NCI-H82 treated with DMSO at 0.1 percent for 48 hours (cell line): ENCODE measurements at regions not wholly inside any gene's neighbourhood (a gene's known extent, or its start where the extent isn't known, plus 50 kb on each side); places are given as distances from the start of the nearest gene placed in this dataset.

Experiments used
- DNase-seq: peaks from one replicate; lab custom pipeline; 2025; ENCODE audit not compliant: unreplicated experiment; lab: John Stamatoyannopoulos, UW

GRCh38 chr21:24280596-24280995, 1326.7 kb downstream of the MRPL39 start:
- DNase-seq, result no peak

- no peak for DNase-seq
Measured at GRCh38 chr21:24278711-24279110, 1328.6 kb downstream of the MRPL39 start.

DNA sequence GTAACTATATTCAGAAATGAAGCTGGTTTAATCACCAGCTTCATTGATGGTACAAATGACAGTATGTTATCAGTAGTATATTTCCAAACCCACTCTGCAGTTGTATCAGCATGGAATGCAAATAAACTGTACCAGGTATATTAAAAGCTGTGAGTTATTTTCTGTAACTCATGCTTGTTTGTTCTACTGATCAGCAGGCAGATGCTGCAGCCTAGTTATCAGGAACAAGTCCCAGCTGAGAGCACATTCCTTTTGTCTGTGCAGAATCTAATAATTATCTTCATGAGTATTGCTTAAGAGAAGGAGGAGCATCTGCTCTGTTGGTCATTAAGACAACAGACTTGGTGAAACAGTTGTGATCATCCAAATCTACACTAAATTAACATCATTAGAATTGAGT, 1331.1 kb downstream of the MRPL39 start:
- no peak for DNase-seq

DNA sequence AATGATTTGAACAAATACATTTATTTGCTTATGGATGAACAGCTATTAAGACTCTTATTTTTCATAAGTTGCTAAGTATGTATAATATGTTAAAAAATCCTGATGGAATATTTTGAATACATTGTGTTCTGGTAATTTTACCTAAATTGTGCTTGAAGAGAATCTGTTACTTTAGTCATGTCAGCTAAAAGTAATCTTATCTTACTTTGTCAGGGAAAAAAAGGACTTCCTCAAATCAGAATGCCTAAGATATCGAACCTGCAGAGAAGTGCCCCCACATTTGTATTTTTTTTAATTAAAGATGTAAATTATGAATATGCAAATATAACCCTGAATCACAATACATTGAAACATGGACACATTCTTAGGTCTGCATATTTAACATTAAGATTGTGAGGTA, 1331.7 kb downstream of the MRPL39 start:
- DNase-seq, result no peak

- DNase-seq, result no peak
Measured at GRCh38 chr21:24272521-24272938, 1334.8 kb downstream of the MRPL39 start.

DNA sequence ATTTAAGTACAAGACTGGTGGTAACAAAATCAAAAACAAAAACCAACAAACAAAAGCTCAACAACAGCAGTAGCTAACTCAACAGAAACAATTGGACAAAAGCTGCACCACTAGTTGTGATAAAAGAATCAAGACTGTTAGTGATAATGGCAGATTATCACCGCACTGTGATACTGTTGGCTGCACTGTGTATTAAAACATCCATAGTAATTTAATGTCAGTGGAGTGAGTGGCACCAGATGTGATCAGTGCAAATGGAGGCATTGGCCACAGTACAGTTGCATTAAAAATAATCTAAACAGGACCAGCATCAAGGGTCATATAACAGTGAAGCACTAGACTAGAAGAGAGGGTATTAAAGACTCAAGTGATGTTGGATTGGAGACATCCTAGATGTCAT, 1341.3 kb downstream of the MRPL39 start:
- DNase-seq, result no peak

DNA sequence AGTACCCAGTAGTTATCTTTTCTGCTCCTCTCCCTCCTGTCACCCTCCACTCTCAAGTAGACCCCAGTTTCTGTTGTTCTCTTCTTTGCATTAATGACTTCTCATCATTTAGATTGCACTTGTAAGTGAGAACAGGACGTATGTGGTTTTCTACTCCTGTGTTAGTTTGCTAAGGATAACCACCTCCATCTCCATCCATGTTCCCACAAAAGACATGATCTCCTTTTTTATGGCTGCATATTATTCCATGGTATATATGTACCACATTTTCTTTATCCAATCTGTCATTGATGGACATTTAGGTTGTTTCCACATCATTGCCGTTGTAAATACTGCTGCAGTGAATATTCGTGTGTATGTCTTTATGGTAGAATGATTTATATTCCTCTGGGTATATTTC, 1346.5 kb downstream of the MRPL39 start:
- no peak for DNase-seq

GRCh38 chr21:24259241-24259640, 1348.0 kb downstream of the MRPL39 start:
- DNase-seq, result no peak

DNA sequence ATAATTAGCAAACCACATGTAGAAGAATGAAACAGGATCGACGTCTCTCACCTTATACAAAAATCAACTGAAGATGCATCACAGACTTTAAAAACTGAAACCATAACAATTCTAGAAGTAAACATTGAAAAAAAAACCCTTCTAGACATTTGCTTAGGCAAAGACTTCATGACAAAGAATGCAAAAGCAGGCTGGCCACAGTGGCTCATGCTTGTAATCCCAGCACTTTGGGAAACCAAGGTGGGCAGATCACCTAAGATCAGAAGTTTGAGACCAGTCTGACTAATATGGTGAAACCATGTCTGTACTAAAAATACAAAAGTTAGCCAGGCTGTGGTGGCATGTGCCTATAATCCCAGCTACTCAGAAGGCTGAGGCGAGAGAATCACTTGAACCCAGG, 1351.7 kb downstream of the MRPL39 start:
- no peak for DNase-seq

DNA sequence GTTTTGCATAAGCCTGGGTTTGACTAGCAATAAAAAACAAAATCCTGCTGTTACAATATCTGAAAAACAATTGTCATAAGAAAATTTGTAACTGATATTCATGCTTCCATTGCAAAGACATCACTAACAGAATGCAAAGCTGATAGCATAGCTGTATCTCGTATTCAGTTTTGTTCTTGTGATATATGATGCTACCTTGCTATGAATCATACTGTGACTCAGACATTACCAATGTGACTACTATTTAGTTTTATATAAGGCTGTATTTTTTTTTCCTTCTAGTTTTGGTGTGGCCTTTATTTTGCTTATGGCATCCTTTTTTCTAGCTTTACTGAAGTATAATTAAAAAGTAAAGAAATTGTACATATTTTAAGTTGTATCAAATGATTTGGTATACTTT, 1381.8 kb downstream of the MRPL39 start:
- no peak for DNase-seq

DNA sequence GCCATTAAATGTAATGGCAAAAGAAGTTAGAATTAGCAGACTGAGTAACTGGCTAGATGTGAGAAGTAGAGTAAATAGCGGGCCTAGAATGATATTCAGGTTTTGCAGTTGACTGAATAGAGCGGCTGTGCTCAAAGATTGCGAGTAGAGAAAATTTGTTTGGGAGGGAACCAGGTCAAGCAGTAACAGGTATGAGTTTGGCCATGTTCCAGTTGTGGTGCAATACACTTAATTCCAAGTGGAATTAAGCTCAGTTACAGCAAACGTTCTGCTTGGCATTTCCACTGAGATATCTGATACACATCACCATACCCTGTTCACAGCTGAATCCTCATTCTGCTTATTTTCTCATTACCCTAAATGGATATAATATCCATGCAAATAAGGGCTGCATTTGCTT, 1382.9 kb downstream of the MRPL39 start:
- no peak for DNase-seq

DNA sequence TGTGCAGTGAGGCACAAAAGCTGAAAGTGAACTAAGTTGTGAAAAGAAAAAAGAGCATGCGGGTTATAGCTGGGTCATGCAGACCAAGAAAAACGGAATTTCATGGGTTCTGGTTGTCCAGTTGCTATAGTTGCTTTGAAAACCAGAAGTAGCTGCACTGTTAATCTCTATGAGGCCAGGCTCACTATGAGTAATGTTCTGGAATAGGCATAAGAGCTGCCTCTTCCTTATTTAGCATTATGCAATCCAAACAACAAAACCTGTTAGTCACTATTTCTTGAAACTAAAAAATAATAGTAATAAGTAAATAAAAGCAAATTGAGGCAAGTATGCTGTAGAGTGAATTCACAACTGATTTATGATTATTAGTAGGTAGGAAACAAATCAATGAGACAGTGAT, 1383.7 kb downstream of the MRPL39 start:
- DNase-seq, result no peak

- DNase-seq, result no peak
Measured at GRCh38 chr21:24222676-24223075, 1384.6 kb downstream of the MRPL39 start.

- DNase-seq, result no peak
Measured at GRCh38 chr21:24220446-24220845, 1386.8 kb downstream of the MRPL39 start.

DNA sequence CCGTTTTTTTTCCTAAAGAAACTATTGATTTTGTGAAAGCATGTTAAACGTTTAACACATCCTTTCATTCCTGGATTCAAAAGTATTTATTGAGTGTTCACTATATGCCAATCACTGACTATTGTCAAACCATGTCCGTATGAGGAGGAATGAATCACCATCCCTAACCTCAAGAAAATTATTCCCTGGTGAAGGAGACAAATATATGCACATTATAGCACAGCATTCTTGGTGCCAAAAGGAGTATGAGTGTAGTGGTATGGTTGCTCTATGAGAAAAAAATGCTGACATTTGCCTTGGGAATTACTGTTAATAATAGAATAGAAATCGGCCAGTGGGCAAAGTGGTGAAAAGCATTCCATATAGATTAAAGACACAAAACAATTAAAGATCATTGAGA, 1390.1 kb downstream of the MRPL39 start:
- DNase-seq, result no peak

DNA sequence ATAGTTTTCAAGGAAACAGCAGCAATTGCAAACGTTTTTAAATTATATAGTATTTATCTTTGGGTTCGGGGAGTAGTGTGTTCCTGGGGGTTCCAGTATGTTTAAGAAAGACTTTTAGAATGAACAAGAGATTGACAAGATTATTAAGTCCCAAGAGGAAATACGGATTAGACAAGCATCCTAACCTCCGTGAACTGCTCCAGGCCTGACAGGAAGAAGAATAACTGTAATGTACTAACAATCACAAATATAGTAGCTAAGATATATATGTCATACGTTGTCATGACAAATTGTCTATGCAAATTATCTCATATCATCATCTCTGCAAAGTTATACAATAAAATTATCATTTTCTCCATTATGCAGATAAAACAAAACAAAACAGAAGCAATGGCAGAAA, 1397.2 kb downstream of the MRPL39 start:
- DNase-seq, result no peak

GRCh38 chr21:24208562-24209260, 1398.6 kb downstream of the MRPL39 start:
- no peak for DNase-seq

DNA sequence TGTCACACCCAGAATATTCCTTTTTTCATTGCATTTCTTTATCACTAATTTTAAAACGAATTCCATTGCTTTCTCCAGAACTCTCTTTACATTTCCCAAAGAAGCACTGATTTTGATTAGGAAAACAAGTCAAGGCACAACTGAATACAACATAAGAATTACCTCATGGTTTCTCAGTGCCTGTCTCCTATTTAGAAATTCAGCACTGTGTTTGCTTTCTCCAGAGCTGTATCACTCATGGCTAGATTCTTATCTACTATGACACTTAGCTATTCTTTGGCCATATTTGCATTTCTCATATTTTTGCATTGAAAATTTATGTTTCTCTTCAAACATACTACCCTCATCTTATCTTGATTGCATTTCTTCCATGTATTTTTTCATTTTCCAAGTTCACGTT, 1402.0 kb downstream of the MRPL39 start:
- no peak for DNase-seq

GRCh38 chr21:24204641-24205040, 1402.6 kb downstream of the MRPL39 start:
- DNase-seq, result no peak

DNA sequence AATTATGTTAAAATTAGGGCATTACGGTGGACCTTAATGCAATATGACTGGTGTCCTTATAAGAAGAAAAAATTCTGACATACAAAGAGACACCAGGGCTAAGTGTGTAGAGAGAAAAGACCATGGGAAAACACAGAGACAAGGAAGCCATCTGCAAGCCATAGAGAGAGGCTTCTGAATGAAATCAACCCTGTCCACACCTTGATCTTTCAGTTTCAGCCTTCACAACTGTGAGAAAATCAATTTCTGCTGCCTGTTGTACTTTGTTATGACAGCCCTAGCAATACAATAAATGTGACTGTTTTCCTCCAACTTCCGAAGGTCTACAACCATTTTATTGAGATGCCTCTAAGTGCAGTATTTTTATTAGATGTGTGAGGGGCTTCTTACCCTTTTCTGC, 1407.2 kb downstream of the MRPL39 start:
- no peak for DNase-seq

DNA sequence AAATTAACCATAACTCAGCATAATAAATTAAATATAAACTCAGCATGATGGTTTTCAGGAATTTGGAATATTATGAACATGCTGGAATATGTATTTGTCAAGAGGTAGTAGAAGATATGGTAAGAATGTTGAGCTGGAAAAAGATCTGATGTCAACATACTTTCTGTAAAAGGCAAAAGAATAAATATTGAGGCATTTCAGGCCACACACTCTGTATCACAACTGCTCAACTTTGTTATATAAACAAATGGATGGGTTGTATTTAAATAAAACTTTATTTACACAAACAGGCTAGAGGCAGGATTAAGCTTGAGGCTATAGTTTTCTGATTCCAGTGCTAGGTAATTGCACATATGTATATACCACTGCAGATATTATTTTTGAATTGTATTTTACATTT, 1409.4 kb downstream of the MRPL39 start:
- no peak for DNase-seq

DNA sequence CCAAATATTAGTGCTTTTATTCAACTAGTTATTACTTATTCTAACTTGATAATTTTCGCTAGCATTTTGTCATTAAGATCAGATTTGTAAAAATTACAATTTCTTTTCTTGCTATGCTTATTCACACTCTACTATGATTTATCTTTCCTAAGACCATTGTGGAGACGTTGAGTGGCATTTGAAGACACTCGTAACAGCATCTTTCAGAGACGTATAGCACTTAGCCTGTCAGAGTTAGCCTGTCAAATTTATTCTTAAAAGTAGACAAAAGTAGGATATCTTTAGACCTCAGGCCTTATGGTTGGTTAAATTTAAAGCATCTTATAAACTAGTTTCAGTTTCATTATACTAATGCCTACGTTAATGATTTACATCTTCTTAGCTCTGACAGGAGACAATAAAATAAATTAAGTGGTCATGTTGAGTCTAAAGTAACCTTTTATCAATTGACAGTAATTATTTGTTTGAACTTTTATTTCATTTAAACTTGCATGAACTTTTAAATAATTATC, 1410.1 kb downstream of the MRPL39 start:
- DNase-seq, result no peak

- DNase-seq, result no peak
Measured at GRCh38 chr21:24188506-24188905, 1418.8 kb downstream of the MRPL39 start.
